Breast epithelium (tissue), 4 donors: ENCODE measurements at regions not wholly inside any gene's neighbourhood (a gene's known extent, or its start where the extent isn't known, plus 50 kb on each side); places are given as distances from the start of the nearest gene placed in this dataset.

Experiments
- DNase-seq, 2 donors: peaks; one replicate each; pipeline ENCODE4 v3.0.0-alpha.2; 2019; ENCODE audit warnings: low spot score in 2 of 2
- H3K27ac ChIP-seq, 2 donors: fragments of 200-600 bp; sonication (generic) in 1 of 2; one replicate each; pipeline ENCODE4 v1.5.1; 2016 to 2019; ENCODE audit warnings: mild to moderate bottlenecking in 1 of 2
- H3K27me3 ChIP-seq, 2 donors: fragments of 200-600 bp; sonication (generic) in 1 of 2; one replicate each; pipeline versions ENCODE4 v1.5.1 to v1.6.0; 2017 to 2019; ENCODE audit warnings: control low read depth in 1 of 2, mild to moderate bottlenecking in 1 of 2
- H3K36me3 ChIP-seq: fragments of 200-600 bp; one replicate; pipeline ENCODE4 v1.5.1; 2019
- H3K4me1 ChIP-seq, 2 donors: fragments of 200-600 bp; sonication (generic); one replicate each; pipeline ENCODE4 v1.5.1; 2016 to 2019; ENCODE audit warnings: control low read depth in 1 of 2
- H3K4me3 ChIP-seq, 3 donors: fragments of 200-600 bp; sonication (generic); 1 replicate in 2 of 3; 2 replicates in 1 of 3; pipeline ENCODE4 v1.5.1; 2016 to 2019; ENCODE audit warnings: mild to moderate bottlenecking in 3 of 3, moderate library complexity in 2 of 3
- H3K9me3 ChIP-seq, 2 donors: fragments of 200-600 bp; sonication (generic) in 1 of 2; one replicate each; pipeline ENCODE4 v1.5.1; 2016 to 2019; ENCODE audit warnings: control low read depth in 1 of 2
- CTCF ChIP-seq, 3 donors: fragments of 450-650 bp; IDR thresholded peaks; one replicate each; pipeline ENCODE4 v1.5.1; 2016 to 2017; ENCODE audit warnings: antibody characterized with exemption in 3 of 3, mild to moderate bottlenecking in 3 of 3, moderate library complexity in 3 of 3
- POLR2A ChIP-seq: fragments of 450-650 bp; IDR thresholded peaks from one replicate; pipeline ENCODE4 v1.6.1; 2016; ENCODE audit warnings: antibody characterized with exemption, mild to moderate bottlenecking, moderate library complexity
- POLR2AphosphoS5 ChIP-seq, 3 donors: sonication (generic); formaldehyde crosslinking; IDR thresholded peaks; one replicate each; pipeline ENCODE4 v1.6.1; 2017; ENCODE audit warnings: antibody characterized with exemption in 3 of 3
- intact Hi-C: fragments of 100-400 bp; cut with DNase I; formaldehyde crosslinking; loops from one replicate; pipeline ENCODE4 v1.15.1; 2023; ENCODE audit warnings: low total_unique reads

- no peak overlapping the region for H3K27ac ChIP-seq
- TF ChIP-seq CTCF (IDR thresholded peaks at IDR 0.05), result no peak
- no peak for TF ChIP-seq POLR2AphosphoS5 (IDR thresholded peaks at IDR 0.05)
- TF ChIP-seq POLR2A, result no peak
- DNase-seq, result no peak
- H3K4me3 ChIP-seq, result no peak overlapping the region
- H3K36me3 ChIP-seq, result no peaks in the 10 kb centered on the region
- H3K9me3 ChIP-seq, result no peaks in the 10 kb centered on the region
- no peaks in the 10 kb centered on the region for H3K27me3 ChIP-seq
- intact Hi-C loops, result loop anchor here (5.0 kb wide), 1 partner anchor 1502 kb away; no protein-coding TSS in a partner anchor
- no peaks in the 10 kb centered on the region for H3K4me1 ChIP-seq
Observed at GRCh38 chr3:10599017-10599416, 93.6 kb upstream of the ATP2B2 start.

GRCh38 chr3:10599444-10599843, 94.1 kb upstream of the ATP2B2 start:
- TF ChIP-seq POLR2AphosphoS5 (IDR thresholded peaks at IDR 0.05) (no peak), POLR2A (no peak), CTCF (IDR thresholded peaks at IDR 0.05) (no peak)
- intact Hi-C loops, result loop anchor here (5.0 kb wide), 1 partner anchor 1502 kb away; no protein-coding TSS in a partner anchor
- Histone ChIP-seq H3K4me3 (no peak overlapping the region), H3K36me3 (no peaks in the 10 kb centered on the region), H3K27me3 (no peaks in the 10 kb centered on the region), H3K9me3 (no peaks in the 10 kb centered on the region), H3K4me1 (no peaks in the 10 kb centered on the region), H3K27ac (no peak overlapping the region)
- no peak for DNase-seq

DNA sequence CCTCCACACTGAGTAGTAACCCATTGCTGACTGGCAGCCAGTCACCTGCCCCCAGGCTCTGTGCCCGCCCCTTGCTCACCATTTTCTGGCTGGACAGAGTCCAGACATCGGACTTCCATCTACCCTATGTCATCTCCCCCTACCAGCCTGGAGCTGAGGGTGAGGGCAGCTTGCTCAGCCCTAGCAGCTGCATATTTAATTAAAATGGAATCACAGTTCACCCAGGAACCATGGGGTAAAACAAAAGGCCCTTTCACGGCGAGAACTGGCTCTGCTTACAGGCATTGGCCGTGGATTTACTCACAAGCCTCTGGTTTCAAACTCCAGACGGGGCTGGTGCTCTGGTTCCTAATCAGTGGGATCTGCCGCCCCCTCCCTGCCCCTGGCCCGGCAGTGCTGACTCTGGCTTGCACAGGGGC, 94.9 kb upstream of the ATP2B2 start:
- peak in 1 of 2 donors; percentile 73 for DNase-seq
- peak overlapping the region; percentile 83 to 86 for H3K27ac ChIP-seq
- intact Hi-C loops, result no loop called here
- H3K36me3 ChIP-seq, result no peaks in the 10 kb centered on the region
- no peaks in the 10 kb centered on the region for H3K27me3 ChIP-seq
- no peak overlapping the region for H3K4me3 ChIP-seq
- no peaks in the 10 kb centered on the region for H3K9me3 ChIP-seq
- H3K4me1 ChIP-seq, result no peaks in the 10 kb centered on the region
- TF ChIP-seq POLR2A (no peak), POLR2AphosphoS5 (IDR thresholded peaks at IDR 0.05) (no peak), CTCF (IDR thresholded peaks at IDR 0.05) (no peak)

- Histone ChIP-seq H3K27me3 (no peaks in the 10 kb centered on the region), H3K36me3 (no peaks in the 10 kb centered on the region), H3K9me3 (no peaks in the 10 kb centered on the region), H3K4me3 (no peak overlapping the region), H3K4me1 (no peaks in the 10 kb centered on the region), H3K27ac (peak overlapping the region; percentile 83 to 86)
- TF ChIP-seq POLR2A (no peak), CTCF (IDR thresholded peaks at IDR 0.05) (no peak), POLR2AphosphoS5 (IDR thresholded peaks at IDR 0.05) (no peak)
- peak in 1 of 2 donors; percentile 43 for DNase-seq
- intact Hi-C loops, result no loop called here
Observed at GRCh38 chr3:10600726-10601125, 95.3 kb upstream of the ATP2B2 start.

DNA sequence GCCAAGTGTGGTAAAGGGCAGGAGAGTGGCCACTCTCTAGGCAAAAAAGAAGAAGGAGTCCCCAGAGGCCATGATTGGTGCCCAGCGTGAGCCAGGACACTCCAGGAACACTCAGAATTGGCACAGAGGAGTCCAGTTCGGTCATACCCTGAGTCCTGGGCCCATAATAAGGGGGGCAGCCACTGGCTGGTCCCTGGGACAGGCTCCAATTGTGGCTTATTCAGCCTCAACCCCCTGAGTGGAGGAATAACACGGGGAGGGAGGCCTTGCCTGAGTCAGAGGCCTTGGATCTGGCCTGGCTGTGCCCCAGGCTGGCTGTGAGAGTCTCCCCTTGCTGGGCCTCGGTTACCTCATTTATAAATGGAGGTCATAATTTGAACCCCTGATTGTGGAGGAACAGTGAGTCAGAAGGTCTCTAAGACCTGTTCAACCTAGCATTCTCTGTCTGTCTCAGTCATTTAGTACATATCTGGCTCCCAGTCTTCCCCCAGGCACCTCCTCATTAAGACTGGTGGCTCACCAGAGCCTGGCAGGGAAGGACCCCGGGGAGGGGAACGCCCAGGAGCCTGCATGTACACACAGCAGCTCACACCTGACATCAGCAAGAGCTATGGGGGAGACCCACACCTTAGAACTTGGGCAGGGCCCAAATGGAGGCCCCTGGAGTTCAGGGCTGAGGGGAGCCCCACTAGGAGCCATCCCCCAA, 95.9 kb upstream of the ATP2B2 start:
- Histone ChIP-seq H3K27ac (peak overlapping the region; percentile 83 to 86), H3K36me3 (no peaks in the 10 kb centered on the region), H3K27me3 (no peaks in the 10 kb centered on the region), H3K4me1 (no peaks in the 10 kb centered on the region), H3K4me3 (no peak overlapping the region), H3K9me3 (no peaks in the 10 kb centered on the region)
- intact Hi-C loops, result no loop called here
- peak in 1 of 2 donors; percentile 57 for DNase-seq
- TF ChIP-seq POLR2A (no peak), CTCF (IDR thresholded peaks at IDR 0.05) (no peak), POLR2AphosphoS5 (IDR thresholded peaks at IDR 0.05) (no peak)
